GM12864 (cell line): ENCODE measurements at regions not wholly inside any gene's neighbourhood (a gene's known extent, or its start where the extent isn't known, plus 50 kb on each side); places are given as distances from the start of the nearest gene placed in this dataset.

Source experiments
- DNase-seq: peaks from one replicate; pipeline ENCODE4 v3.0.0-alpha.2; 2011; ENCODE audit warnings: low read depth
- H3K4me3 ChIP-seq: 2 replicates; pipeline ENCODE4 v1.5.1; 2011; ENCODE audit warnings: mild to moderate bottlenecking, low read depth, low read length, control low read depth
- TF ChIP-seq, protein P1 (sequence below): IDR thresholded peaks from 2 replicates; pipeline ENCODE4 v1.5.1; 2011; ENCODE audit warnings: low read depth, mild to moderate bottlenecking, moderate library complexity, low read length, control low read depth, inconsistent platforms; ENCODE audit errors: missing control alignments

DNA sequence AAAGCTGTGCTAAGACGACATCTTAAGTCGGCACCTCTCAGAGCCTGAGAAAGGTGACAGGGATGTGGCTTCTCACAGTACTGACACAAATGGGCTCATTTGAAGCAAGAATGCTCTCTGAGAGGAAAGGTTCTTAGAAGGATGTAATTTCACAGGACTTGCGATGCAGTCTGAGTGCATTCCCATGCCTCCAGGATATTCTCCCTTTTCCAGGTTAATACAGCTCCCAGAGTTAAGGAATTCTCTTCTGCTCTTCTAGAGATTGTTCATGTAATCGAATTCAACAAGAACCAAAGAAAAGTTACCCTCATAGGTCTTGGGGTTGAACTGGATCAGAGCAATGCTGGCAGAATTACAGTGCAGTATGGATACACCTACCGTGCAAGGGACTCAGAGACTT is 131.0 kb downstream of the GALR1 start:
- TF ChIP-seq, protein P1, sequence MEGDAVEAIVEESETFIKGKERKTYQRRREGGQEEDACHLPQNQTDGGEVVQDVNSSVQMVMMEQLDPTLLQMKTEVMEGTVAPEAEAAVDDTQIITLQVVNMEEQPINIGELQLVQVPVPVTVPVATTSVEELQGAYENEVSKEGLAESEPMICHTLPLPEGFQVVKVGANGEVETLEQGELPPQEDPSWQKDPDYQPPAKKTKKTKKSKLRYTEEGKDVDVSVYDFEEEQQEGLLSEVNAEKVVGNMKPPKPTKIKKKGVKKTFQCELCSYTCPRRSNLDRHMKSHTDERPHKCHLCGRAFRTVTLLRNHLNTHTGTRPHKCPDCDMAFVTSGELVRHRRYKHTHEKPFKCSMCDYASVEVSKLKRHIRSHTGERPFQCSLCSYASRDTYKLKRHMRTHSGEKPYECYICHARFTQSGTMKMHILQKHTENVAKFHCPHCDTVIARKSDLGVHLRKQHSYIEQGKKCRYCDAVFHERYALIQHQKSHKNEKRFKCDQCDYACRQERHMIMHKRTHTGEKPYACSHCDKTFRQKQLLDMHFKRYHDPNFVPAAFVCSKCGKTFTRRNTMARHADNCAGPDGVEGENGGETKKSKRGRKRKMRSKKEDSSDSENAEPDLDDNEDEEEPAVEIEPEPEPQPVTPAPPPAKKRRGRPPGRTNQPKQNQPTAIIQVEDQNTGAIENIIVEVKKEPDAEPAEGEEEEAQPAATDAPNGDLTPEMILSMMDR: no peak
- H3K4me3 ChIP-seq: no peak overlapping the region
- no peak for DNase-seq

DNA sequence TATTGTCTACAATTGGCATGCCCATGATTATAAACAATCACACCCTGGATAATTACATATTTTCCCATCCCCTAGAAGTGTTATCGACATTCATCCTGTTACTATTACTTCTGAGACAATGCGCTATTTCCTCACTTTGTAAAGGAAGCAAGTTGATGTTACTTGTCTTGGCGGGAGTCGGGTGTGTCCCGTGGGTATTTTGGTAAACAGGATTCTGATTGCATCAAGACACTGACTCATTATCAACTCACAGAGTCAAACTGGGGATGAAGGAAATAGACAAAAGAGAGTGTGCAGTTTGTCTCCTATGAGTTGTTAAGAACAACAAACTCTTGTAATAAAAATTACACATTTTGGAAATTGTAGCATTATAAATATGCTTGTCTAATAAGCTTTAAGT is 142.7 kb downstream of the GALR1 start:
- no peak overlapping the region for H3K4me3 ChIP-seq
- no peak for DNase-seq
- TF ChIP-seq, protein P1: no peak

DNA sequence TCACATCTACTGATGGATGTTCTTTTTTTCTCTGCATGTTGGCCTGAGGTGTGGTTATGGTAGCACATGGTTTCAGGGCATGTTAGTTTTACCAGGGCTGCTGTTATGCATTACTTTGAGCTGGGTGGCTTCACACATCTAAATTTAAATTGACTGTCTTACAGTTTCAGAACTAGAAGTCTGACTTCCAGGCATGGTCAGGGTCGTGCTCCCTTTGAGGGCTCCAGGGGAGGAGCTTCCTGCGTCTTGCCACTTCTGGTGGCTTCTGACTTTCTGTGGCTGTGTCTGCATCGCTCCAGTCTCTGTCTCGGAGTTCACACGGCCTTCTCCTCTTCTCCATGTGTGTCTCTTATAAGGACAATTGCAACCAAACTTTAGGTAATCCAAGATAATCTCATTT is 143.9 kb downstream of the GALR1 start:
- H3K4me3 ChIP-seq: no peak overlapping the region
- TF ChIP-seq, protein P1: no peak
- DNase-seq: no peak

DNA sequence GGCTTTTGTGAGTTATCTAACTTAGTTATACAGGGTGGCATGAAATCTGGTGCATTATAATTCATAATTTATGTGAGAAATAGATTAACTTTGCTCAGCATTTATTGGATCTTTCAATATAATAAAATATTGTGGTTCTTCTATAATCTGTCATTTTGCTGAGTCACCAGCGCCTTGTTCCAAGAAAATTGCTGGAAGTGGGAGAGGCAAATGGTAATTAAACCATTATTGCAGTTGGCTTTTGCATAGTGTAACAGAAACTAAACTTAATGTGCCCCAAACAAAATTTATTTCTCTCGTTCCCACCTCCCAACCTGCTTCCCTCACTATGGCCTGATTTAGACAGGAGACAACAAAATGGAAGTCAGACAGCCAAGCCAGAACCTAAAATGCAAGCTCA is 146.3 kb downstream of the GALR1 start:
- no peak for DNase-seq
- TF ChIP-seq, protein P1: no peak
- H3K4me3 ChIP-seq: no peak overlapping the region

DNA sequence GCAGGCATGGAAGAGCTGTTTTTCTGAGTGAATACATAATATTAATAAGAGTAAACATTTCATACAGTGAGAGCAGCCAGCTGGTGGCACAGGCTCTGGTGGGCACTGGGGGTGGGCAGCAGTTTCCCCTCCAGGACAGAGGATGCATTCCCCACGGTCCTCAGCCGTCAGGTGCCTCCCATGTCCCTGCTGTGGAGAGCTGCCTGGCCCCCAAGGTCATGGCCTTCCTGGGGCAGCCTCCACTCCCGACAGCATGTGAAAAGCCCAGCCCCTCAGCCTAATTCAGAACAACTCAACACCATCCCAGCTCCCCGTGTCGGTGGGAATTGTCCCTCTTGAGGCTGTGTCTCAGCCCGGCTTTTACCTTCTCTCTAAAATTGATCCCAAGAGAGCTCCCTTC is 147.4 kb downstream of the GALR1 start:
- H3K4me3 ChIP-seq: no peak overlapping the region
- TF ChIP-seq, protein P1: no peak
- no peak for DNase-seq

DNA sequence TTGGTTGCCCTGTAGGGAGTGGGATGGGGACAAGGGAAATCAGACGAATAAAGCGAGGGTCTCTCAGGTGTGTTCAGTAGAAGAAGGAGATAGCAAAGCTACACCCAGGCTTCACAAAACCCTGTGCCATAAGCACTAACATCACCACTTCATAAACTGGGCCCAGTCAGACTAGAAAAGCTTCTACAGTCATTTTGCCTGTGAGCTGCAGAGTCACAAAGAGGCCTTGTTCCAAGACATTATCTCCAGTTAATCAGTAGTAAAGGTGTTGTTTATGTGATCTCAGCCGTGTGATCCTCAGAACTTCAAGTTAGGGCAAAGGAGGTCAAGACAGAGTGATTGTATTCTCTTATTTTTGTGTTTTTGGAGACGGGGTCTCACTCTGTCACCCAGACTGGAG is 148.0 kb downstream of the GALR1 start:
- no peak overlapping the region for H3K4me3 ChIP-seq
- no peak for DNase-seq
- TF ChIP-seq, protein P1: no peak

DNA sequence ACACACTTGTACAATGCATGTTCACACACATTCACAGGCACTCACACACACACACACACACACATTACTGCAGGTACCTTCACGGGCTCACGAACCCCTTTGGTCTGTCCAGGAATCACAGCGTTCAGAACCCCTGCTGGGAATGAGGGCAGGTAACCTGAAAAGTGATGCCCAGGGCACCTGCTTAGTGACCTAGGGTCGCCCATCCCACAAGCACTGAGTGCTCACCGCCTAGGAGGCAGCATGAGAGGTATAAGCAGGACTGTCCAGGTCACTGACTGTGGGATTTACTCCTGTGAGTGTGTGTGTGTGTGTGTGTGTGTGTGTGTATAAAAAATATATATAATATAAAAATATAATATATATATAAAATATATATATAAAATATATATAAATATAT is 150.9 kb downstream of the GALR1 start:
- TF ChIP-seq, protein P1: no peak
- H3K4me3 ChIP-seq: no peak overlapping the region

More for the DNA sequence above, 150.9 kb downstream of the GALR1 start:
- DNase-seq: no peak
